ENCODE measurements at regions not wholly inside any gene's neighbourhood (a gene's known extent, or its start where the extent isn't known, plus 50 kb on each side); places are given as distances from the start of the nearest gene placed in this dataset.

GRCh38 chr15:37576952-37577351 is 357.5 kb upstream of the TMCO5A start:
- DNase-seq (ENCODE audit: low read depth): no peak
- TF ChIP-seq CTCF (IDR thresholded peaks at IDR 0.05; ENCODE audit: insufficient read depth, low read depth, low read length): no peak

GRCh38 chr15:37581866-37582532 is 352.4 kb upstream of the TMCO5A start:
- DNase-seq (ENCODE audit: low read depth): no peak
- no peak for TF ChIP-seq CTCF (IDR thresholded peaks at IDR 0.05; ENCODE audit: insufficient read depth, low read depth, low read length)

More at GRCh38 chr15:37576952-37577351, 357.5 kb upstream of the TMCO5A start:
- H3K4me3 ChIP-seq (ENCODE audit: low read depth, low read length): no peak overlapping the region

GRCh38 chr15:37582852-37583251 is 351.6 kb upstream of the TMCO5A start:
- TF ChIP-seq CTCF (IDR thresholded peaks at IDR 0.05; ENCODE audit: insufficient read depth, low read depth, low read length): no peak
- DNase-seq (ENCODE audit: low read depth): no peak
- H3K4me3 ChIP-seq (ENCODE audit: low read depth, low read length): no peak overlapping the region

More at GRCh38 chr15:37581866-37582532, 352.4 kb upstream of the TMCO5A start:
- no peak overlapping the region for H3K4me3 ChIP-seq (ENCODE audit: low read depth, low read length)

- TF ChIP-seq CTCF (IDR thresholded peaks at IDR 0.05; ENCODE audit: insufficient read depth, low read depth, low read length): no peak
- no peak overlapping the region for H3K4me3 ChIP-seq (ENCODE audit: low read depth, low read length)
Measured at GRCh38 chr15:37586011-37586583, 348.3 kb upstream of the TMCO5A start.

GRCh38 chr15:37586976-37587375 is 347.5 kb upstream of the TMCO5A start:
- DNase-seq (ENCODE audit: low read depth): peak; percentile 8
- TF ChIP-seq CTCF (IDR thresholded peaks at IDR 0.05; ENCODE audit: insufficient read depth, low read depth, low read length): no peak
- H3K4me3 ChIP-seq (ENCODE audit: low read depth, low read length): no peak overlapping the region

More at GRCh38 chr15:37586011-37586583, 348.3 kb upstream of the TMCO5A start:
- no peak for DNase-seq (ENCODE audit: low read depth)

- no peak overlapping the region for H3K4me3 ChIP-seq (ENCODE audit: low read depth, low read length)
- no peak for DNase-seq (ENCODE audit: low read depth)
- no peak for TF ChIP-seq CTCF (IDR thresholded peaks at IDR 0.05; ENCODE audit: insufficient read depth, low read depth, low read length)
Measured at GRCh38 chr15:37594417-37594816, 340.0 kb upstream of the TMCO5A start.

Measured in fibroblast of villous mesenchyme (primary cell).